K562 (cell line): ENCODE measurements at regions not wholly inside any gene's neighbourhood (a gene's known extent, or its start where the extent isn't known, plus 50 kb on each side); places are given as distances from the start of the nearest gene placed in this dataset.

ENCODE experiments used
- CBX1 ChIP-seq: sonication (generic); IDR thresholded peaks from 2 replicates; pipeline ENCODE4 v1.6.1; 2016; ENCODE audit warnings: antibody characterized with exemption, low read depth, mild to moderate bottlenecking
- E2F6 ChIP-seq, 2 experiments: IDR thresholded peaks; 2 replicates each; pipeline ENCODE4 v1.6.1; 2011; ENCODE audit warnings: borderline replicate concordance in 1 of 2, control low read depth in 1 of 2, low read depth in 1 of 2, low read length in 1 of 2, mild to moderate bottlenecking in 1 of 2, mixed read lengths in 1 of 2, moderate library complexity in 1 of 2; ENCODE audit not compliant: insufficient read depth in 1 of 2, insufficient read length in 1 of 2, poor library complexity in 1 of 2, severe bottlenecking in 1 of 2; ENCODE audit errors: extremely low read depth in 1 of 2
- ETV1 ChIP-seq: fragments of 450-650 bp; conservative IDR thresholded peaks from 2 replicates; pipeline ENCODE4 v1.6.1; 2016; ENCODE audit warnings: missing genetic modification characterization, control low read depth, low read depth, missing compliant biosample characterization
- JUN ChIP-seq, 2 experiments: sonication (generic) in 1 of 2; formaldehyde crosslinking in 1 of 2; IDR thresholded peaks; 2 replicates each; pipeline versions ENCODE4 v1.6.1 to v1.8.0; 2012 to 2022; ENCODE audit warnings: borderline replicate concordance in 2 of 2, mild to moderate bottlenecking in 2 of 2, improper control_type of control experiment in 1 of 2, low read depth in 1 of 2, low read length in 1 of 2, missing genetic modification reagents in 1 of 2
- KLF16 ChIP-seq: IDR thresholded peaks from 2 replicates; pipeline ENCODE4 v1.6.1; 2016; ENCODE audit warnings: antibody characterized with exemption
- MAZ ChIP-seq, 2 experiments: fragments of 450-650 bp in 1 of 2; sonication (generic) in 1 of 2; formaldehyde crosslinking; IDR thresholded peaks in 1 of 2; conservative IDR thresholded peaks in 1 of 2; 2 replicates each; pipeline versions ENCODE4 v1.4.0 to v1.5.0; 2020; ENCODE audit warnings: mild to moderate bottlenecking in 1 of 2, missing genetic modification reagents in 1 of 2
- MTA3 ChIP-seq: fragments of 450-650 bp; formaldehyde crosslinking; IDR thresholded peaks from 2 replicates; pipeline ENCODE4 v1.6.1; 2017; ENCODE audit warnings: mild to moderate bottlenecking, borderline replicate concordance
- NBN ChIP-seq: fragments of 450-650 bp; IDR thresholded peaks from 2 replicates; pipeline ENCODE4 v1.6.1; 2016; ENCODE audit warnings: low read depth, mild to moderate bottlenecking
- NCOA2 ChIP-seq, 2 experiments: fragments of 450-650 bp; IDR thresholded peaks; 2 replicates each; pipeline ENCODE4 v1.6.1; 2018; ENCODE audit warnings: mild to moderate bottlenecking in 2 of 2, moderate library complexity in 1 of 2; ENCODE audit not compliant: partially characterized antibody in 2 of 2
- PHTF2 ChIP-seq: fragments of 250-450 bp; sonication (Bioruptor Pico); IDR thresholded peaks from 2 replicates; pipeline ENCODE4 v1.5.0; 2021; ENCODE audit warnings: mild to moderate bottlenecking
- POLR2B ChIP-seq: fragments of 450-650 bp; IDR thresholded peaks from 2 replicates; pipeline ENCODE4 v1.6.1; 2018; ENCODE audit warnings: low read depth; ENCODE audit not compliant: partially characterized antibody
- POLR3A ChIP-seq: IDR thresholded peaks from 2 replicates; pipeline ENCODE4 v1.6.1; 2011; ENCODE audit warnings: borderline replicate concordance, mild to moderate bottlenecking, moderate library complexity; ENCODE audit not compliant: insufficient read length, insufficient read depth; ENCODE audit errors: extremely low read depth
- RFX1 ChIP-seq: fragments of 450-650 bp; IDR thresholded peaks from 2 replicates; pipeline ENCODE4 v1.6.1; 2016; ENCODE audit warnings: mild to moderate bottlenecking, moderate library complexity
- RFX5 ChIP-seq: IDR thresholded peaks from 2 replicates; pipeline ENCODE4 v1.6.1; 2011; ENCODE audit warnings: low read depth, mild to moderate bottlenecking, improper control_type of control experiment, low read length
- SREBF2 ChIP-seq: sonication (generic); formaldehyde crosslinking; IDR thresholded peaks from 2 replicates; pipeline ENCODE4 v1.4.0; 2020; ENCODE audit warnings: mild to moderate bottlenecking, missing genetic modification reagents
- TAF15 ChIP-seq: fragments of 200-400 bp; formaldehyde crosslinking; IDR thresholded peaks from 2 replicates; pipeline ENCODE4 v1.6.1; 2017; ENCODE audit warnings: mild to moderate bottlenecking, low read depth, low read length, moderate library complexity
- TCF3 ChIP-seq: sonication (generic); formaldehyde crosslinking; IDR thresholded peaks from 2 replicates; pipeline ENCODE4 v1.4.0; 2020; ENCODE audit warnings: mild to moderate bottlenecking, missing genetic modification reagents
- TEAD1 ChIP-seq, 2 experiments: fragments of 450-650 bp in 1 of 2; sonication (generic) in 1 of 2; formaldehyde crosslinking; IDR thresholded peaks; 2 replicates each; pipeline versions ENCODE4 v1.4.0 to v1.8.0; 2020 to 2022; ENCODE audit warnings: mild to moderate bottlenecking in 2 of 2, missing genetic modification reagents in 1 of 2
- ZBTB2 ChIP-seq: fragments of 450-650 bp; IDR thresholded peaks from 2 replicates; pipeline ENCODE4 v1.6.1; 2016; ENCODE audit warnings: antibody characterized with exemption
- ZFP36 ChIP-seq: fragments of 150-350 bp; IDR thresholded peaks from 2 replicates; pipeline ENCODE4 v1.6.1; 2018; ENCODE audit warnings: low read length, low read depth; ENCODE audit not compliant: partially characterized antibody
- ZKSCAN3 ChIP-seq: fragments of 250-450 bp; sonication (Bioruptor Pico); IDR thresholded peaks from 2 replicates; pipeline ENCODE4 v1.4.0; 2020
- ZNF316 ChIP-seq: fragments of 450-650 bp; IDR thresholded peaks from 2 replicates; pipeline ENCODE4 v1.6.1; 2016
- ZNF696 ChIP-seq: fragments of 250-450 bp; sonication (Bioruptor Pico); conservative IDR thresholded peaks from 2 replicates; pipeline ENCODE4 v1.4.0; 2020; ENCODE audit warnings: mild to moderate bottlenecking, moderate library complexity
- ZNF699 ChIP-seq: fragments of 250-450 bp; sonication (Bioruptor Pico); IDR thresholded peaks from 2 replicates; pipeline ENCODE4 v1.8.0; 2021; ENCODE audit warnings: mild to moderate bottlenecking, moderate library complexity; ENCODE audit not compliant: insufficient replicate concordance
- ZNF76 ChIP-seq: fragments of 250-450 bp; sonication (Bioruptor Pico); IDR thresholded peaks from 2 replicates; pipeline ENCODE4 v1.4.0; 2020; ENCODE audit warnings: mild to moderate bottlenecking, moderate library complexity, borderline replicate concordance
- ZNF766 ChIP-seq: fragments of 200-800 bp; sonication (Bioruptor generic); conservative IDR thresholded peaks from 2 replicates; pipeline ENCODE4 v1.6.1; 2016; ENCODE audit warnings: missing genetic modification characterization, missing compliant biosample characterization

GRCh38 chr12:32031109-32031508, 71.9 kb downstream of the RESF1 start (continued):
- TF ChIP-seq RFX5 (no peak), PHTF2 (CRISPR knock-in tag) (no peak), MTA3 (peak; percentile 71; the same call in 1 of the 2 replicates), KLF16 (peak; percentile 96), ZFP36 (no peak), NBN (peak; percentile 91), POLR3A (no peak), TAF15 (no peak), JUN (IDR thresholded peaks at IDR 0.05; ENCODE audit: borderline replicate concordance, low read depth, low read length) (peak; percentile 57), JUN (CRISPR knock-in tag; IDR thresholded peaks at IDR 0.05; ENCODE audit: borderline replicate concordance) (no peak), TEAD1 (CRISPR knock-in tag; IDR thresholded peaks at IDR 0.05) (peak; percentile 37 to 79; a peak in 1 of 4 replicates), ZNF766 (CRISPR knock-in tag) (peak; percentile 86), SREBF2 (CRISPR knock-in tag) (no peak), ZKSCAN3 (no peak), ZNF699 (CRISPR knock-in tag) (no peak), CBX1 (peak; percentile 62; the same call in 1 of the 2 replicates), ETV1 (tag) (peak; percentile 91), MAZ (CRISPR knock-in tag; conservative IDR thresholded peaks at IDR 0.05 in 1 of 2, IDR thresholded peaks at IDR 0.05 in 1 of 2) (peak in 1 of 2 experiments; percentile 51; a peak in 1 of 4 replicates), ZBTB2 (peak; percentile 85), ZNF76 (CRISPR knock-in tag) (peak; percentile 27; the same call in 1 of the 2 replicates), E2F6 (IDR thresholded peaks at IDR 0.05; ENCODE audit: borderline replicate concordance in 1 of 2, extremely low read depth in 1 of 2, insufficient read depth in 1 of 2, insufficient read length in 1 of 2, low read depth in 1 of 2, low read length in 1 of 2, poor library complexity in 1 of 2, severe bottlenecking in 1 of 2) (peak in 1 of 2 experiments; percentile 6), NCOA2 (IDR thresholded peaks at IDR 0.05; ENCODE audit: partially characterized antibody in 2 of 2) (peak; percentile 75 to 82), ZNF316 (peak; percentile 21; the same call in 1 of the 2 replicates), RFX1 (no peak), POLR2B (no peak), ZNF696 (CRISPR knock-in tag) (no peak), TCF3 (peak; percentile 99)
